ENCODE measurements at regions not wholly inside any gene's neighbourhood (a gene's known extent, or its start where the extent isn't known, plus 50 kb on each side); places are given as distances from the start of the nearest gene placed in this dataset.

- dilution Hi-C loops (cut with HindIII; ENCODE audit: low sequenced_read_pairs, unreplicated experiment) (no loop called here), intact Hi-C loops (cut with micrococcal nuclease) (no loop called here), in situ Hi-C loops (cut with MboI; ENCODE audit: low sequenced_read_pairs) (loop anchor here (10.0 kb wide), 1 partner anchor 78 kb away; no protein-coding TSS in a partner anchor)
- H3K4me1 ChIP-seq (ENCODE audit: control insufficient read depth, insufficient read depth, low read length): no peaks in the 10 kb centered on the region
- H4K91ac ChIP-seq (ENCODE audit: insufficient read depth, low read depth, low read length): no peak overlapping the region
- no peak overlapping the region for H2AK9ac ChIP-seq (replicated peaks; ENCODE audit: low read depth, low read length, poor library complexity)
- no peak overlapping the region for H3K9ac ChIP-seq (ENCODE audit: low read depth, low read length)
- H3K27me3 ChIP-seq (ENCODE audit: control insufficient read depth, insufficient read depth, low read length): no peaks in the 10 kb centered on the region
- H2BK5ac ChIP-seq (ENCODE audit: low read depth, low read length, poor library complexity, severe bottlenecking): no peak overlapping the region
- no peak overlapping the region for H3K18ac ChIP-seq (ENCODE audit: low read depth, low read length)
- no TSS peak for BruUV-seq (replicated peaks)
- no peak overlapping the region for H3K4me2 ChIP-seq (ENCODE audit: low read depth, low read length)
- H3K9me3 ChIP-seq (ENCODE audit: control insufficient read depth, insufficient read depth, low read length): peaks cover 6% of the 10 kb centered on the region
- no peak overlapping the region for H4K8ac ChIP-seq (ENCODE audit: low read depth in 2 of 2, low read length in 2 of 2)
- H4K20me1 ChIP-seq (ENCODE audit: insufficient read depth, low read length): no peaks in the 10 kb centered on the region
- H2BK120ac ChIP-seq (ENCODE audit: low read depth, low read length): no peak overlapping the region
- no peak overlapping the region for H3K4me3 ChIP-seq (ENCODE audit: insufficient read depth, low read depth, low read length)
- no peaks in the 10 kb centered on the region for H3K9me1 ChIP-seq (ENCODE audit: insufficient read depth, low read length)
- no peak for ATAC-seq (ENCODE audit: low read depth)
- H2AFZ ChIP-seq (replicated peaks; ENCODE audit: low read length, poor library complexity): no peak overlapping the region
- no peaks in the 10 kb centered on the region for H3K36me3 ChIP-seq (ENCODE audit: control insufficient read depth, insufficient read depth, low read length)
- H3K27ac ChIP-seq (ENCODE audit: insufficient read depth, low read length): no peak overlapping the region
- POLR2A ChIA-PET (ENCODE audit: unreplicated experiment): no interaction called here
- no peak overlapping the region for H2AK5ac ChIP-seq (ENCODE audit: low read depth, low read length)
- H3K23ac ChIP-seq (ENCODE audit: low read depth, low read length): no peak overlapping the region
- H3K14ac ChIP-seq (replicated peaks; ENCODE audit: low read depth, low read length): no peak overlapping the region
- no peak for DNase-seq
- no peak overlapping the region for H3K4ac ChIP-seq (ENCODE audit: low read depth, low read length)
- H4K5ac ChIP-seq (ENCODE audit: low read depth, low read length): no peak overlapping the region
- no CpG with 5 or more reads among the region's 5 CpGs for WGBS, 2 experiments (ENCODE audit: extremely low coverage in 2 of 2, insufficient read length in 1 of 2)
- H2BK20ac ChIP-seq (ENCODE audit: low read depth, low read length): no peak overlapping the region
- CTCF ChIA-PET: no interaction called here
- H2BK15ac ChIP-seq (ENCODE audit: low read depth, low read length): no peak overlapping the region
- no peaks in the 10 kb centered on the region for H3K79me1 ChIP-seq (ENCODE audit: low read depth in 1 of 2, low read length in 2 of 2)
- H3K56ac ChIP-seq (ENCODE audit: extremely low read depth, insufficient read depth, low read length): no peak overlapping the region
- TF ChIP-seq RAD21 (IDR thresholded peaks at IDR 0.05; ENCODE audit: low read length): no peak
- TF ChIP-seq BHLHE40 (IDR thresholded peaks at IDR 0.05; ENCODE audit: low read depth, low read length): no peak
- no peak for TF ChIP-seq RCOR1 (IDR thresholded peaks at IDR 0.05; ENCODE audit: insufficient replicate concordance, low read length)
Observed at GRCh38 chr2:78646533-78647364, 378.8 kb upstream of the REG3G start.

Measured in IMR-90 (cell line).